ENCODE measurements at regions not wholly inside any gene's neighbourhood (a gene's known extent, or its start where the extent isn't known, plus 50 kb on each side); places are given as distances from the start of the nearest gene placed in this dataset.

- TF ChIP-seq CTCF (IDR thresholded peaks at IDR 0.05), result no peak
- TF ChIP-seq POLR2AphosphoS5 (IDR thresholded peaks at IDR 0.05), result no peak
- TF ChIP-seq EP300 (IDR thresholded peaks at IDR 0.05), result no peak
Observed at GRCh38 chr13:71096421-71096820, 770.6 kb downstream of the DACH1 start.

Data from esophagus muscularis mucosa (tissue), 4 donors.